HUDEP-2 (cell line): ENCODE measurements at regions not wholly inside any gene's neighbourhood (a gene's known extent, or its start where the extent isn't known, plus 50 kb on each side); places are given as distances from the start of the nearest gene placed in this dataset.

Experiments
- DNase-seq, 76 experiments: peaks; one replicate each; lab custom pipeline; 2025; ENCODE audit not compliant: unreplicated experiment in 76 of 76; lab: John Stamatoyannopoulos, UW

DNA sequence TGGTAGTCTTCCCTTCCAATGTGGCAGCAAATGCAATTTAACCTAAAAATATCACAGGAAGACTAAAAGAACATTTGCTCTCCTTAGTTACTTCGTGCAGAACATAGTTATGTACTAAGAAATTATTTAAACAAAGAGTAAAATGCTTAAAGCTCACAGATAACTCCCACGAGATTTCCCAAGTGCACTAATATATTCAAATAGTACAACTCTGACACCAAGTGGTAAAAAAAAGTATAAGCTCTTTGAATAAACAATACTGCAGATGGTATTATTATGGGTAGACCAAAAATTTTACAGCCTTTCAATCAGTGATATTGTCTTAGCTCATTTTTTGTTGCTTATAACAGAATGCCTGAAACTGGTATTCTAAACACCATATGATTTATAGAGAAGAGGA lies 52.8 kb upstream of the FILIP1 start:
- DNase-seq, result peak in 1 of 76 experiments; percentile 16

GRCh38 chr6:75550544-75551167 lies 51.0 kb upstream of the SENP6 start:
- no peak for DNase-seq

DNA sequence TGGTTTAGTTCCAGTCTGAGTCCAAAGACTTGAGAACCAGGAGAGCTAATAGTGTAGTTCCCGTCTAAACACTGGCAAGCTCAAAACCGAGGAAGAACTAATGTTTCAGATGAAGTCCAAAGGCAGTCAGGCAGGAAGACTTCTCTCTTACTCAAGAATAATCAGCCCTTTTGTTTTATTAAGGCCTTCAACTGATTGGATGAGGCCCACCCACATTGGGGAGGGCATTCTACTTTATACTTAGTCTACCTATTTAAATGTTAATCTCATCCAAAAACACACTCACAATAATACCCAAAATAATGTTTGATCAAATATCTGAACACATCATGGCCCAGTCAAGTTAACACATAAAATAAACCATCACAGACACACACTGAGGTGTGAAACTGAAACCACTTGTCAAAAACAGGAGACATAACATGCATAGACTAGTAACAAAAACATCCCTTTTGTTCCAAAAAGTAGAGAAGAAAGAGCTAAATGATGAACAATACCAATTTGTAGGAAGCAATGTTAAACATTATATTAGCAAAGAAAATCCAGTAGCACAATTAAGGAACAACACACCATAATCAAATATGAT lies 50.2 kb upstream of the SENP6 start:
- DNase-seq, result no peak
